Mammary epithelial cell (primary cell): ENCODE measurements at regions not wholly inside any gene's neighbourhood (a gene's known extent, or its start where the extent isn't known, plus 50 kb on each side); places are given as distances from the start of the nearest gene placed in this dataset.

ENCODE experiments used
- CTCF ChIP-seq, 2 donors: IDR thresholded peaks in 1 of 2; conservative IDR thresholded peaks in 1 of 2; 2 replicates each; pipeline ENCODE4 v1.5.1; 2011 to 2012; ENCODE audit warnings: inconsistent platforms in 2 of 2, low read length in 2 of 2, mild to moderate bottlenecking in 2 of 2, control low read depth in 1 of 2, low read depth in 1 of 2; ENCODE audit not compliant: insufficient read depth in 1 of 2; ENCODE audit errors: extremely low read depth in 1 of 2
- EZH2 ChIP-seq: IDR thresholded peaks from 2 replicates; pipeline ENCODE4 v1.6.1; 2012; ENCODE audit warnings: low read length, inconsistent platforms, borderline replicate concordance

- TF ChIP-seq CTCF (conservative IDR thresholded peaks at IDR 0.05 in 1 of 2, IDR thresholded peaks at IDR 0.05 in 1 of 2; ENCODE audit: extremely low read depth in 1 of 2, insufficient read depth in 1 of 2, low read depth in 1 of 2, low read length in 2 of 2) (no peak), EZH2 (no peak)
These were observed 455.3 kb upstream of the PTGER4 start for GRCh38 chr5:40224421-40224820.
